ENCODE measurements at regions not wholly inside any gene's neighbourhood (a gene's known extent, or its start where the extent isn't known, plus 50 kb on each side); places are given as distances from the start of the nearest gene placed in this dataset.

- H3K27ac ChIP-seq = no peak overlapping the region
- intact Hi-C loops (cut with DNase I) = no loop called here
- no peak for ATAC-seq
These were observed 371.5 kb upstream of the ACTBL2 start for GRCh38 chr5:57853929-57854697.

GRCh38 chr5:57850109-57850508, 367.5 kb upstream of the ACTBL2 start:
- Histone ChIP-seq H3K4me1 (no peaks in the 10 kb centered on the region), H3K36me3 (replicated peaks in 1 of 2; ENCODE audit: insufficient read depth in 1 of 2, low read depth in 2 of 2) (no peaks in the 10 kb centered on the region), H3K27ac (no peak overlapping the region), H3K9me3 (no peaks in the 10 kb centered on the region), H3K4me3 (no peak overlapping the region), H3K27me3 (no peaks in the 10 kb centered on the region)
- 94% methylated on average over 1 of the region's 1 CpG for WGBS, 2 donors
- TF ChIP-seq CTCF (IDR thresholded peaks at IDR 0.05) (no peak), POLR2A (IDR thresholded peaks at IDR 0.05) (no peak)
- intact Hi-C loops (cut with DNase I) = no loop called here
- no peak for DNase-seq
- ATAC-seq = no peak

More at GRCh38 chr5:57853929-57854697, 371.5 kb upstream of the ACTBL2 start:
- H3K4me1 ChIP-seq = no peaks in the 10 kb centered on the region
- no peak for DNase-seq
- 80 to 88% methylated on average over 3 of the region's 3 CpGs for WGBS, 2 donors
- no peaks in the 10 kb centered on the region for H3K36me3 ChIP-seq (replicated peaks in 1 of 2; ENCODE audit: insufficient read depth in 1 of 2, low read depth in 2 of 2)
- no peak overlapping the region for H3K4me3 ChIP-seq
- TF ChIP-seq CTCF (IDR thresholded peaks at IDR 0.05) = no peak
- TF ChIP-seq POLR2A (IDR thresholded peaks at IDR 0.05) = no peak
- no peaks in the 10 kb centered on the region for H3K27me3 ChIP-seq
- H3K9me3 ChIP-seq = no peaks in the 10 kb centered on the region

DNA sequence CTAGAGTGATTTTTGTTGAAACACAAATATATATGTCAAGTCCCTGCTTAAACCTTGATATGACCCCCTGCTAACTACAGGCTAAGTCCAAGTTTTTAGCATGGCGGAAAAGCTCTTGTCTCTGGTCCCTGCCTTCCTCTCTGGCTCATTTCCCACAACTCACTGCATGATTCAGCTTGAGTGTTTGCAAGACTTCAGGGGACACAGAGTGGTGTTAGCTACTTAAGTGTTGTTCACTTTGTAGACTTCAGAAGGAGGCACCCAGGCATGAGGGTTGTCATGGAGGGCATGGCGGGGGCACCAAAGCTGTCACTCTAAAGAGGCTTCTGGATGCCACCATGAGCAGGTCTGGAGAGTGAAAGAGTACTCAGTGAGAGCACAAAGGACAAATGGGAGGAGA, 362.4 kb upstream of the ACTBL2 start:
- H3K9me3 ChIP-seq = no peaks in the 10 kb centered on the region
- H3K4me1 ChIP-seq = no peaks in the 10 kb centered on the region
- H3K27me3 ChIP-seq = no peaks in the 10 kb centered on the region
- WGBS, 2 donors = 93% methylated on average over 2 of the region's 2 CpGs
- ATAC-seq (no peak), DNase-seq (no peak)
- H3K27ac ChIP-seq = no peak overlapping the region
- intact Hi-C loops (cut with DNase I) = no loop called here
- no peaks in the 10 kb centered on the region for H3K36me3 ChIP-seq (replicated peaks in 1 of 2; ENCODE audit: insufficient read depth in 1 of 2, low read depth in 2 of 2)
- TF ChIP-seq CTCF (IDR thresholded peaks at IDR 0.05) (no peak), POLR2A (IDR thresholded peaks at IDR 0.05) (no peak)
- H3K4me3 ChIP-seq = no peak overlapping the region

DNA sequence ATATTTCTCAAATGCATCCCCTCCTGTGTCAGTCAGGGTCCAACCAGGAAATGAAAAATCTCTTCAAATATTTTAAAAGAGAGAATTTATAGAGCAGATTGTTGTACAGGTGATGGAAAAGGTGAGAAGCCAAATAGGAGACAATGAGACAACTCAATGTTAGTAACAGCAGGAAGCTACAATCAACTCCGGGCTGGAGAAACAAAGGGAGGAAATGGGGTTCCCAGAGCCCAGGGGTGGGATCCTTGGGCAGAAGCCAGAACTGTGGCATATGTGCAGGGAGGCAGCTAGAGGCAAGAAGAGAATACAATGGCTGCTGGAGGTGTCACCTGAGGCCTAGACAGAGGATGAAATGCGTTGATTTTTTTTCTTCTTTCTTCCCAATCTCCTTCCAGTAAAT, 361.8 kb upstream of the ACTBL2 start:
- Histone ChIP-seq H3K4me3 (no peak overlapping the region), H3K4me1 (no peaks in the 10 kb centered on the region), H3K9me3 (no peaks in the 10 kb centered on the region), H3K27me3 (no peaks in the 10 kb centered on the region), H3K36me3 (replicated peaks in 1 of 2; ENCODE audit: insufficient read depth in 1 of 2, low read depth in 2 of 2) (no peaks in the 10 kb centered on the region), H3K27ac (no peak overlapping the region)
- intact Hi-C loops (cut with DNase I) = no loop called here
- no peak for DNase-seq
- no peak for ATAC-seq
- no peak for TF ChIP-seq POLR2A (IDR thresholded peaks at IDR 0.05)
- no peak for TF ChIP-seq CTCF (IDR thresholded peaks at IDR 0.05)
- 71 to 80% methylated on average over 2 of the region's 2 CpGs for WGBS, 2 donors

DNA sequence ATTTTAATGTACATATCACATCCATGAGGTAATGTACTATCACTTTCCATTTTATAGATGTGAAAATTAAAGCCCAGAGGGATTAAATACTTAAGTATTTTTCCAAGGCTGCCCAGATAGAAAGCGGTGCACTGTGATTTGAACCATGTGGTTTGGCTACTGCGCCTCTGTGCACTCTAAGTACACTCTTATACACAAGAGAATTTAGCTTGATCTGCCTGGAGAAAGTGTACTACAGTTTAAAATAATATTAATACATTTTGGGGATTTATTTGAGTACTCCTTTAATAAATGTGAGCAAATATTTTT, 360.4 kb upstream of the ACTBL2 start:
- DNase-seq = no peak
- no peaks in the 10 kb centered on the region for H3K9me3 ChIP-seq
- ATAC-seq = no peak
- no peaks in the 10 kb centered on the region for H3K4me1 ChIP-seq
- H3K4me3 ChIP-seq = no peak overlapping the region
- no peaks in the 10 kb centered on the region for H3K36me3 ChIP-seq (replicated peaks in 1 of 2; ENCODE audit: insufficient read depth in 1 of 2, low read depth in 2 of 2)
- 86 to 90% methylated on average over 2 of the region's 2 CpGs for WGBS, 2 donors
- TF ChIP-seq POLR2A (IDR thresholded peaks at IDR 0.05) (no peak), CTCF (IDR thresholded peaks at IDR 0.05) (no peak)
- intact Hi-C loops (cut with DNase I) = no loop called here
- H3K27ac ChIP-seq = no peak overlapping the region
- H3K27me3 ChIP-seq = no peaks in the 10 kb centered on the region
